DMS 273 (cell line): ENCODE measurements at regions not wholly inside any gene's neighbourhood (a gene's known extent, or its start where the extent isn't known, plus 50 kb on each side); places are given as distances from the start of the nearest gene placed in this dataset.

Experiments
- DNase-seq: peaks from one replicate; lab custom pipeline; 2025; ENCODE audit not compliant: unreplicated experiment; lab: John Stamatoyannopoulos, UW

DNA sequence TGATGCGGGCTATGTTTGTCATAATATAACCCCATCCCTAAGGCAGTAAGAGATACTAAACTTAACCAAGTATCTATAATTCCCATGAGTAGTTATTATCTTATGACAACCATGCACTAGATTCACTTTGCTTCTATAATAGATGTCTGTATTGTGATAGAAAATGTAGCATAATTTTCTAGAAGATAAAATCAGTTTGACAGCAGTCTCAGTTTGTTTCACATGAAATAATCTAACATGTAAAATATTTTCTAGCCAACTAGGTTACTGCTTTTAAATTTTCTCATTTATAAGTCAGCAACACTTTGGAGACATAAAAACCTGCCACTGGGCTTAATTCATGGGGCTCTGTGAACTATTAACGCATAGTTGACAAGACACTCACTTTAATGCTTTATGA lies 1410.7 kb upstream of the ATXN8OS start:
- DNase-seq, result no peak

DNA sequence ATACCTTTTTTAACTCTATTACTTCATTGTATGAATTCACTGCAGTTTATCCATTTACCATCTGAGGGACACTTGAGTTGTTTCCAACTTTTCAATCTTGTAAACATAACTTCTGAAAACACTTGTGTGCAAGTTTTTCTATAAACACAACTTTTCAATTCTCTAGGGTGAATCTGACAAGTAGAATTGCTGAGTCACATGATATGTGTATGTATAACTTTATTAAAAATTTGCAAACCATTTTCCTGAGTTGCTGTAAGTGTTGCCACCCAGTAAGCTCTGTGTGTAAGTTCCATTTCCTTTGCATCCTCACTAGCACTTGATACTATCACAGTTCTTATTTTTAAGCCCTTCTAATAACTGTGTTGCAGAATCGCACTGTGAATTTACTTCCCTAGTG lies 1415.6 kb upstream of the ATXN8OS start:
- DNase-seq, result no peak

DNA sequence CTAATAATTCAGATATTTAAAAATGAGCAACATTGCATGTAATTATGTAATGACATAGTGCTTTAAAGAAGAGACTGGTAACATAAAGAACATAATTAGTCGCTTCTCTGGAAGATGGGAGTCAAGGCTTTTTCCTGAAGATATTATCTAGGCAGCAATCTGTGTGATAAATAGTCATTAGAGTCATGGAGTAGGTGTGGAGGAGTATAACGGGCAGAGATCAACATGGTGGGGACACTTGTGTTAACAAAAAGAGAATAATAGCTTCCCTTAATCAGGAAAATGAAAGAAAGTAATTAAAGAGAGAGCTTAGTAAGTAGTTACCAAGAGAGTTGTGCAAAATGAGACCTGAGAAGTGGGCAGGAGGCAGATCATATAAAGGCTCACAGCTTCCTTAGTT lies 1417.1 kb upstream of the ATXN8OS start:
- no peak for DNase-seq

DNA sequence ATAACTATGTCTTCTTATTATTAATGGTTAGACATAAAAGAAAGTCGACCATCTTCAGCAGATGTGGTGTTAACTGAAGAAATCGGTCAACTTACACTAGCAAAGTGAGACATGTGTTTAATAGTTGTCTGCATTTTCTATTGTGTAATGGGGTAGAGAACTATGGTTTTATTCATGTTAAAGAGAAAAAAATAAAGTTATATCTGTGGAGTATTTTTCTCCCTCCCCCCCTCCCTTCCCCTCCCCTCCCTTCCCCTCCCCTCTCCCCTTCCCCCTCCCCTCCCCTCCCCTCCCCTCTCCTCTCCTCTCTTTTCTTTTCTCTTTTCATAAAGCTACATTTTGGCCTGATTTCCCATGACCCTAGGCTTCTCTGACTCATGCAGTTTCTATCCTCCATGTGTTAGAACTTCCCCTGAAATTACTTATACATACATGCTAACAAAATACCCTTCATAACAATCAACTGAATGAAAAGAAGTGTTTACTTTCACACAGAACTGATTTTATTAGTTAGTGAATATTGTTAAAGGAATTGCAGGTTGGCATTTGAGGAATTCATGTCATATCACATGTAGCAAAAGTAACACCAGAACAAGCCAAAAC lies 1431.0 kb upstream of the ATXN8OS start:
- no peak for DNase-seq

DNA sequence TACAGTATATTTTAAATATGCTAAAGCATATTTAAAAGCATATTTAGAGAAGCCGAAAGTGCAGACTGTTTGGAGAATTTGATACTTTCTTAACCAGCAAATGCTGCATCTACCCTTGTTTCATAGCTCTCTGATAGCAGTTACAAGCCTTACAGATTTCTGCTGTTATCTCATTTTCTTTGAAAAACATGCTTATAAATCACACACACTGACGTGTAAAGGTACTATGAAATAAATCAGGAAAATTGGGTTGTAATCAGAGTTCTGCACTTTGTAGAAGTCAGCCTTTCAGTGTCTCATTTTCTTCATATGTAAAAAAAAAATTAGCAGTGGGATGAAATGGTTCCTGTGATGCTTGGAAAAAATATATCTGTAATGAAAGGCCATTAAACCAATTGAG lies 1432.4 kb upstream of the ATXN8OS start:
- no peak for DNase-seq

DNA sequence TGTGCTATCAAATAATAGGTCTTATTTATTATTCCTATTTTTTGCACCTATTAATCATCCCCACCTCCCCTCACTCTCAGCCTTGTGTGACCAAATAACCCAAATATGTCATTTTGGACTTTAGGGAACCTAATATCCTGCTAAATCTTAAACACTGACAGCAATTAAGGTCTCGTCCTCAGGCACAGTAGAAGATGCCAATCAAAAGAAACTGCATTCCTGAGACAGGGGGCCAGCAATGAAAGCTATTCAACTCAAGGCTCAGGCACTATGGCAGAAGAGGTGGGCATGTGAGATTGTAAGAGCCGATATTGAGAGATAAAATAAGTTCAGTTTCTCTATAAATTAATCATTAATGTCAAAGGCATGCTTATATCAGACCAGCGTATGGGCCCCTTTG lies 1437.7 kb upstream of the PCDH9 start:
- DNase-seq, result no peak

DNA sequence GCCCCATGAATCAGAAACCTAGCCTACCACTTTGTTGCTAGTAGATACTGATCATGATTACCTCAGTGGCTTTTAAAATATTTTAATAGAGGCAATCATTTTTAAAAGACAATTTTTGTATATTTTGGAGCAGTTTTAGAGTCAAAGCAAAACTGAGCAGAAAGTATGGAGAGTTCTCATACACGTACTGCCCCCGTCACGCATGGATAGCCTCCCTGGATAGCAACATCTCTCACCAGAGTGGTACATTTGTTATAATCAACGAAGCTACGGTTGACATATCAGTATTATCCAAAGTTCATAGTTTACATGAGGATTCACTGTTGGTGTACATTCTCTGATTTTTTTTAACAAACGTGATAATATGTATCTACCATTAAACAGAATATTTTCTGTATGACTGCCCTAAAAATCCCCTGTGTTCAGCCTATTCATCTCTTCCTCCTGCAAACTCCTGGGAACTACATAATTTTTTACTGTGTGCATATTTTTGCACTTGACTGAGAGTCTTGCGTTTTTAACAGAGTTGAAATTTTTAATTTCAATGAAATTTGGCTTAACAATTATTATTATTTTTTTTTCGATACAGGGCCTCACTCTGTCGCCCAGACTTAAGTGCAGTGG lies 1436.8 kb upstream of the PCDH9 start:
- no peak for DNase-seq

DNA sequence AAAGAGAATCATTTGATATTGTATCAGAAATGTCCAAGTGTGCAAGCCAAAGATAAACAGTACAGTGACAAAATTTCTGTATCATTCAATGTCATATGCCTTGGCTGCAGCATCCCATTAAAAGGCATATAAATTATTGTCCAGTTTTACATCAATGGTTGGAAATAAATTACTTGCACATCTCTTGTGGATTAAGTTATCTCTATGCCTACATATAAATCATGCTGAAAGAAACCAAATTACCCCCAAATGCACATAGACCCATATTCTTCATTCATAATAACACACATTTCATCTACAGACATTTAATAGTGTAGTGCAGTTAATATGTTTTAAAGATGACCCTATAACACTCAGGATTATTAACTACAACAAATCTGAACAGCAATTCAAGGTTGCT lies 1415.7 kb upstream of the PCDH9 start:
- no peak for DNase-seq

DNA sequence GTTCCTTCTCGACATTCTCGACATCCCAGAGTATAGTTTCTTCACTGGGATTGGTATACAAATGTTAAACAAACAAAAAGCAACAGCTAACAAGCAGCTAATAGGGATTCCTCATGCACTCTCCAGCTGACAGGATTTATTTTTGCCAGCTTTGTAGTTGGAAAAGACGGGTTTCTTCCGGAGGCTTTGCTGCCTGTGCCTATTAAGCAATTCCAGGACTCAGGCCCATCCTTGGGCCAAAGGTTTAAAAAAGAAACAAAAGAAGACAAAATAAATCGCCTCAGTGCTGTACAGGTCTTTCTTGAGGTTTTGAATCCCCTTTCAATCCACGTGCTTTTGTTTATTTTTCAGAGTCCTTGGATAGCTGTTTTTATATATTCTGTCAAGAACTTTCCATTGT lies 1414.5 kb upstream of the PCDH9 start:
- no peak for DNase-seq

DNA sequence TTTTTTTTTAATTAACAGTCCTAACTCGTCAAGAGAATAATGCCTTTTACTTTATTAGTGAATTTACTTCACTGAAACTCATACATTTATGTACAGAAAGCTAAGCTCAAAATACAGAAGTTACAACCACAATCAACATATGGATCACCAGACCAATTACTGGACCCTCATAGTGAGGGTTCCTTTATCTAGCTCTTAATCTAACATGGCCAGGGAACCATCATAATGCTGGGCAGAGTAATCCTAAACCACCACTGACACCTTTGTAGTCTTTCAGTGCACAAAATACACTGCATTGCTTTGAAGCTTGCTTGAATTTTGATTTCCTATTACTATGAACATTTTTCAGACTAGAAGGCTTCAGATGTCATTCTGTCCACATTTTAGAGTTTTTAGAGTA lies 1406.6 kb upstream of the PCDH9 start:
- no peak for DNase-seq

DNA sequence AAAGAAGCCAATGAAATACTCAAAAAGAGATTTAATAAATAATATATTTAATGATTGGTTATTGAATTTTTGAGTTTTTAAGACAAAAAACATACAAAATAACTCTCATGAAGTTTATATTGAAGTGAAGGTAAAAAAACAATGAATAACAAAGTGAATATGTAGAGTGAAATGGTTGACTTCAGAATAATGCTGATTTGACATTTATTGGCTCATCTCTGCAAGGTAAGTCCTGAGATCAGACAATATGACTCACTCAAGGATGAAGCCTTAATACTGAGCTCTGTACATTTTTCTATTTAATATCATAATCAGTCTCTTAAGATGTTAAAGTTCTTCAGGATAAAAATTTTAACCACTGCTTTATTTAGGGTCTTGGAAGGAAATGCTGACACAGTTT lies 1398.9 kb upstream of the PCDH9 start:
- DNase-seq, result no peak

DNA sequence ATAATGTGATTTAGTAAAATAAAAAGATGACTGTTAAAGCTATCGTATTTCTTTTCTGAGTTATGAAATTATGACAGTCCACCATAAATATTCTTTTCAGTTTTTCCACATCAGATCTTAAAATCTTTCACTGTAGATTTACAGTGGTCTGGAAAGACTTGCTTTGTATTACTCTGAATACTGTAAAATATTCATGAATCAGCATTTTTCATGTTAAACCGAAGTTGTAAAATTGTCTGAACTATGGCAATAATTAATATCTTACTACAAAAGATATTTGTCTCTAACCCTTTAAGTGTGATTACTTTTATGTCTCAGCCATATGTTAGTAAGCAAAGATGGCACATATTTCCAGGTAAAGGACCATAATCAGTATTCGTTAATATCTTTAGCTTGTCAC lies 1397.2 kb upstream of the PCDH9 start:
- DNase-seq, result no peak

DNA sequence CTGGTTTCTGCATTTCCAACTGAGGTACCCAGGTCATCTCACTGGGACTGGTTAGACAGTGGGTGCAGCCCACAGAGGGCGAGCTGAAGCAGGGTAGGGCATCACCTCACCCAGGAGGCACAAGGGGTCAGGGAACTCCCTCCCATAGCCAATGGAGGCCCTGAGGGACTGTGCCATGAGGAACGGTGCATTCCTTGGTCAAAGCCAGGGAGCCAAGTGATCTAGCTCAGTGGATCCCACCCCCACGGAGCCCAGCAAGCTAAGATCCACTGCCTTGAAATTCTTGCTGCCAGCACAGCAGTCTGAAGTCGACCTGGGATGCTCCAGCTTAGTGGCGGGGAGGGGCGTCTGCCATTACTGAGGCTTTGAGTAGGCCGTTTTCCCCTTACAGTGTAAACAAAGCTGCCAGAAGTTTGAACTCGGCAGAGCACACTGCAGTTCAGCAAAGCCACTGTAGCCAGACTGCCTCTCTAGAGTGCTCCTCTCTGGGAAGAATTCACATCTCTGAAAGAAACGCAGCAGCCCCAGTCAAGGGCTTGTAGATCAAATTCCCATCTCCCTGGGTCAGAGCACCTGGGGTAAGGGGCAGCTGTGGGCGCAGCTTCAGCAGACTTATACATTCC lies 1386.6 kb upstream of the PCDH9 start:
- DNase-seq, result no peak

DNA sequence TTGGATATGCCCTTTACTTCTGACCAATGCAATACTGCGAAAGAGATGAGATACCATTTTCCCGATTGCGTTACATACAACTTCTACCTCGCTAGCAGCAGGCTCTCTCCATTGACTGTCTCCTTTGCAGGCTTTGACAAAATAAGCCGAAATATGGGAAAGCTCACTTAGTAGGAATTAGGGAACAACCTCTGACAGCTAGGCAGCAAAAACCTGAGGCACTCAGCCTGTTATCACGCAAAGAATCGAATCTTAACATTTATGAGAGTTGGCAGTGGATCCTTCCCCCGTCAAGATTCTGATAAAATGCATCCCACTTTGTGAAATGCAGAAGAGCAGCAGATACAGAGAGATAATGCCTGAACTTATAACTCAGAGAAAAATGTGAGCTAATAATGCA lies 1379.5 kb upstream of the PCDH9 start:
- DNase-seq, result no peak

DNA sequence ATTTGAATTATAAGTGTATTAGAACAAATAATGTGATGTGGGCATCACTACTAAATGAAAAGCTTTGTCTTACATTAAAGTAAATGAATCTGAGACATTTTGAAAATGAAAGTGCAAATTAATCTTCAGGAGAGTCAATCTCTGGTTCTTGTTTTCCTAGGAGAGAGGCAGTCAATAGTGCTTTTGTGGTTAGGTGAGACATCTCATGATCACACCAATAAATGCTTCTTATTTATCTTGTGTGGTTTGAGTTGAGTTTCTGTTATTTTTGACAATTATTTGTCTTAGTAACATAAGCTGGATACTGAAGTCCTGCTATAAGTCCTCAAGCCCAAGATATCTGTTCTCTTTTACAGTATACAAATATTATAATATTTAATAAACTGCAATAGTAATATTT lies 1378.0 kb upstream of the PCDH9 start:
- DNase-seq, result no peak

DNA sequence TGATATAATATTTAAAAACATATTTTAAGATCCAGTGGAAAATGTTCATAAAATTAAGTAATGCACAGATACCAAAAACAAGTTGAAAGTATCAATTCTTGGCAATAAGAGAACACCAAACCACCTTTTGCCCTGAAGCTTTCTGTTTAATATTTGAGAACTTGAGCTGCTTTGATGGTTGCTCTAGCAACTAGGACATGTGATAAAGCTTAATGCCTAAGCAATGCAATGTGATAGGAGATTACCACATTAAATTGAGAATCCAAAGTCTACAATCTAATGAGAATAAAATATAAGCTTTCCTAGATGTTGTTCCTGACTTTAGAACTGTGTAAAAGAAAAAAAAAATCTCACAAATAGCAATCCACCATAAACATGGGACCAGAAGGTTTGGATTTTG lies 1367.5 kb upstream of the PCDH9 start:
- DNase-seq, result peak; percentile 1

DNA sequence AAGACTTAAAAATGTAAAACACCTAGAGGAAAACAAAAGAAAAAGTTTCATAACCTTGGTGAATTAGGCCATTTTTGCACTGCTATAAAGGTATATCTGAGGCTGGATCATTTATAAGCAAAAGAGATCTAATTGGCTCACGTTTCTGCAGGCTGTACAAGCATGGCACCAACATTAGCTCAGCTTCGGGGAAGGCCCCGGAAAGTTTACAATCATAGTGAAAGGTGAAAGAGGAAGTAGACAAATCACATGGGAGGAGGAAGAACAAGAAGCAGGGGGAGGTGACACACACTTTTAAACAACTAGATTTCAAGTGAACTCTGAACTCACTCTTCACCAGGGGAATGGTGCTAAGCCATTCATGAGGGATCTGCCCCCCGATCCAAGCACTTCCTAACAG lies 1358.5 kb upstream of the PCDH9 start:
- DNase-seq, result no peak

DNA sequence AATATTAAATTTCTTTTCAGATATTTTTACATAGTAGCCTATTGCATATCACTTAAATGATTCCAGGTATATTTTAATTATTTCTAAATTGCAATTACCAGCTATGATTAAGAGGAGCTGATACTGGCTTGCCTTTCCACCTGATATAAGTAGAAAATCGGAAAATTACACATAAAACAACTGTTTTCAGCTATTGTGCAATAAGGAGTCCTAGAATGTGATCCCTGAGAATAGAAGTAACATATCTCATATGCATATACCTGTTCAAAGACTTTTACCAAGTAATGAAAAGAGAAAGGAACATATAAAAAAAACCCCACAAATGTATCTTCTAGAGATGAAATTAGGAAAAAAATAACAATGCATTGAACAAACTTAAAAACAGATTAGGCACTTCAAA lies 1354.6 kb upstream of the PCDH9 start:
- no peak for DNase-seq

DNA sequence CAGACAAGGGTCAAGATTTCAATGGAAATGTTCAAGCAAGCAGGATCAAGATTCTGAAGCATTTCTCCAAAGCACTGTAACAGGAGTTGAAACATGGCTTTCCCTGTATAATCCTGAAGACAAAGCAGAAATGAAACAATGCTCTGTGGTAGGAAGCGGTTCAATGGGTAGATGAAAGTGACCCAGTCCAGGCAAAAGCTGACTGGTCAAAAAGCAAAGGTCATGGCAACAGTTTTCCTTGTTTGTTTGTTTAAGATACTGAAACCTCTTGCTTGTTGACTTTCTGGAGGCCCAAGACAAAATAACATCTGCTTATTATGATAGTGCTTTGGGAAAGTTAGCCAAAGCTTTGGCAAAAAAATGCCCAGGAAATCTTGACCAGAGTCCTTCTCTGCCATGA lies 1343.9 kb upstream of the PCDH9 start:
- no peak for DNase-seq

DNA sequence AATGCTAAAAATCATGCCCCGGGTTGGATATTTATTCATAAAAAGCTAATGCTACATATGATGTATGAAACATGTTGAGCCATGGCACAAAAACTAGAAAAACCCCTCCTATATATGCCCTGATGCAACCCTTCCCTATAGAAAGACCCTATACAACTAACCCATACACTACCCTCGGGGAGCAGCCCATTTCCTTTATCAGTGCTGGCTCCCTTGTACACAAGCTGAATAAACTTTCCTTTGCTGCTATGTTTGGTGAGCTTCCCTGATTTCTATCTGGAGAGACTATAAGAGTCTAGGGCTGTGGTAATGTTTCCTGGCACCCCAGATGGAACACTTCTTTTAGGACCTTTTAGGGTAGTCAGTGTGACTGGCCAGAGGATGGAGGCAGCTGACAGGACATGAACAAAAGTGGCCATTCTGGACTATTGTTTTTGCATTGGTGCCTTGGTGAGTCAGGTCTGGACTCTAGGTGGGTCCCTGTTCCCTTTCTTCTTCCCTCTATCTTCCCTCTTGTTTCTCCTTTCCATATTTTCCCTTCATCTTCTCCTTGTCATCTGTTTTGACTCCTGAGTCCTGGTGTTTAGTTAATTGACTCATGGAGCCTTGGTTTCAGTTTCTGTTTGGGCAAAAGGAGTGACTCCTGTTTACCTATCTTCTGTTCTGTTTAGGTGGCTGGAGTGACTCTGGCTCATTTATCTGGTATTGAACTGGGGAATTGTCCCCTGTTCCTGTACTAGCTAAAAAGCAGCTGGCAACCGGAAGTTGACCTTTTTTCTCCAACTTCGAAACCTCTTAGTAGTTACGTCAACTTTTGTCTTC lies 1321.8 kb upstream of the PCDH9 start:
- DNase-seq, result no peak

DNA sequence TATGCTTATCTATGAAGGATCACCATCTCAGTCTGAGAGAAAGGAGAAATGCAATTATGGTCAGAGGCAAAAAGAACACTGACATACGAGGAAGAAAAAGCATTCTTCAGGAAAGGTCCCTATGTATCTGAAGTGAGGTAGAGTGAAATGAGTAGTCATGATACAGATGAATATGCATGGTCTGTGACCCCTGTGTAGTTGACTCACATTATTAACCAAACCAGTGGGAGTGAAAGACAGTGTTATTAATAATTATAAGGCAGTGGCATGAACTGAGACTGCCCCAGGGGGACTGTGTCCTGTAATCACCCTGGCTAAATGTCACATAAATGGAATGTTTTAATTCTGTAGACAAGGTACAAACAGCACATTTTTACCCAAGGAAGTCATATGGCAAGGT lies 1320.2 kb upstream of the PCDH9 start:
- no peak for DNase-seq

DNA sequence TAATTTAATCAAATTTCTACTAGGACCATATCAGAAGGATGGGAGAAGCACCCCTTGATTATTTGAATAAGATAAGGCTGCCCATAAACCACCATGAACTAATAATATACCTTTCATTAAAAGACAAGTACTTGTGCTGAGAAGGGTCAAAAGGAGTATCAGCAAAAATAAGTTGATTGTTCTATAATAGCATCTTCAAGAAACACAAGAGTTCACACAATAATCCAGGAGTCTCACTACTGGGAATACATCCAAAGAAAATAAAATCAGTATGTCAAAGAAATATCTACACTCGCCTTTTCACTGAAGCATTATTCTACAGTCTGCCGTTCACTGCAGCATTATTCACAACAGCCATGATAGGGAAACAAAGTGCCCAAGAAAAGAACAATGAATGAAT lies 1310.1 kb upstream of the PCDH9 start:
- DNase-seq, result no peak
